Urothelium cell line (cell line): ENCODE measurements at regions not wholly inside any gene's neighbourhood (a gene's known extent, or its start where the extent isn't known, plus 50 kb on each side); places are given as distances from the start of the nearest gene placed in this dataset.

Experiments
- DNase-seq: peaks from one replicate; pipeline ENCODE4 v3.0.0; 2011; ENCODE audit warnings: low spot score, mixed read lengths
- FAIRE-seq: peaks from 2 replicates; lab custom pipeline; 2011; peaks lifted over from hg19 to GRCh38; lab: Jason Lieb, UNC

GRCh38 chr10:91035650-91036292 lies 114.9 kb upstream of the ANKRD1 start:
- FAIRE-seq = no peak
- no peak for DNase-seq

GRCh38 chr10:91036807-91037411 lies 116.0 kb upstream of the ANKRD1 start:
- DNase-seq = peak; percentile 5
- no peak for FAIRE-seq

GRCh38 chr10:91038971-91039370 lies 118.1 kb upstream of the ANKRD1 start:
- FAIRE-seq (no peak), DNase-seq (no peak)

GRCh38 chr10:91040343-91040742 lies 119.5 kb upstream of the ANKRD1 start:
- DNase-seq = no peak
- no peak for FAIRE-seq

GRCh38 chr10:91042069-91042468 lies 121.2 kb upstream of the ANKRD1 start:
- FAIRE-seq (peak; percentile 44), DNase-seq (no peak)

- FAIRE-seq (peak; percentile 37), DNase-seq (peak; percentile 23)
Observed at GRCh38 chr10:91043173-91043910, 122.5 kb upstream of the ANKRD1 start.

- no peak for DNase-seq
- FAIRE-seq = no peak
Observed at GRCh38 chr10:91046869-91047268, 126.0 kb upstream of the ANKRD1 start.

GRCh38 chr10:91048380-91048779 lies 127.5 kb upstream of the ANKRD1 start:
- FAIRE-seq (no peak), DNase-seq (no peak)

- DNase-seq (no peak), FAIRE-seq (no peak)
Observed at GRCh38 chr10:91049296-91049987, 128.6 kb upstream of the ANKRD1 start.

- DNase-seq (no peak), FAIRE-seq (no peak)
Observed at GRCh38 chr10:91049988-91050360, 129.1 kb upstream of the ANKRD1 start.

GRCh38 chr10:91050371-91051034 lies 129.6 kb upstream of the ANKRD1 start:
- no peak for FAIRE-seq
- DNase-seq = no peak

GRCh38 chr10:91051829-91052228 lies 130.9 kb upstream of the ANKRD1 start:
- FAIRE-seq = no peak
- DNase-seq = no peak

GRCh38 chr10:91054325-91054724 lies 133.4 kb upstream of the ANKRD1 start:
- DNase-seq = no peak
- FAIRE-seq = no peak

- FAIRE-seq (no peak), DNase-seq (no peak)
Observed at GRCh38 chr10:91061187-91061586, 140.3 kb upstream of the ANKRD1 start.

- no peak for DNase-seq
- FAIRE-seq = no peak
Observed at GRCh38 chr10:91061608-91062007, 140.7 kb upstream of the ANKRD1 start.

- DNase-seq (no peak), FAIRE-seq (no peak)
Observed at GRCh38 chr10:91062091-91062490, 141.2 kb upstream of the ANKRD1 start.

GRCh38 chr10:91071786-91072185 lies 148.7 kb upstream of the PCGF5 start:
- no peak for DNase-seq
- no peak for FAIRE-seq

GRCh38 chr10:91073286-91073979 lies 147.0 kb upstream of the PCGF5 start:
- FAIRE-seq = no peak
- no peak for DNase-seq

GRCh38 chr10:91076991-91077548 lies 143.4 kb upstream of the PCGF5 start:
- no peak for FAIRE-seq

GRCh38 chr10:91077549-91078071 lies 142.9 kb upstream of the PCGF5 start:
- FAIRE-seq (no peak), DNase-seq (peak; percentile 36)

More at GRCh38 chr10:91076991-91077548, 143.4 kb upstream of the PCGF5 start:
- no peak for DNase-seq
